ENCODE measurements at regions not wholly inside any gene's neighbourhood (a gene's known extent, or its start where the extent isn't known, plus 50 kb on each side); places are given as distances from the start of the nearest gene placed in this dataset.
"Not testable (repeated sequence)": the region's sequence is repeated elsewhere in the genome, so short reads cannot be mapped to it uniquely, and the experiment has no call there.

- H3K36me3 Mint-ChIP-seq = no peaks in the 10 kb centered on the region
- Histone ChIP-seq H3K36me3 (ENCODE audit: insufficient read depth, low read length) (no peaks in the 10 kb centered on the region), H3K4me1 (ENCODE audit: insufficient read depth, low read length) (no peaks in the 10 kb centered on the region), H3K4me3 (ENCODE audit: low read length) (no peak overlapping the region), H3K9me3 (ENCODE audit: low read length) (no peaks in the 10 kb centered on the region), H3K27me3 (ENCODE audit: insufficient read depth, low read length, poor library complexity, severe bottlenecking) (no peaks in the 10 kb centered on the region), H3K27ac (ENCODE audit: low read depth, low read length) (no peak overlapping the region)
- H3K27ac Mint-ChIP-seq = no peak overlapping the region
- H3K9me3 Mint-ChIP-seq = peaks cover 3 to 33% (median 9%) of the 10 kb centered on the region in 5 donors
- DNase-seq = no peak
- no peaks in the 10 kb centered on the region for H3K4me1 Mint-ChIP-seq
- ChIA-PET CTCF (no interaction called here), POLR2A (no interaction called here)
- no peak overlapping the region for H3K4me3 Mint-ChIP-seq
- no peaks in the 10 kb centered on the region for H3K27me3 Mint-ChIP-seq
Measured at GRCh38 chr7:125431349-125431748, 501.7 kb upstream of the POT1 start.

GRCh38 chr7:125430013-125430412 lies 500.4 kb upstream of the POT1 start:
- Histone ChIP-seq H3K27ac (ENCODE audit: low read depth, low read length) (no peak overlapping the region), H3K4me3 (ENCODE audit: low read length) (no peak overlapping the region), H3K9me3 (ENCODE audit: low read length) (no peaks in the 10 kb centered on the region), H3K27me3 (ENCODE audit: insufficient read depth, low read length, poor library complexity, severe bottlenecking) (no peaks in the 10 kb centered on the region), H3K4me1 (ENCODE audit: insufficient read depth, low read length) (no peaks in the 10 kb centered on the region), H3K36me3 (ENCODE audit: insufficient read depth, low read length) (no peaks in the 10 kb centered on the region)
- Mint-ChIP-seq H3K27me3 (no peaks in the 10 kb centered on the region), H3K36me3 (no peaks in the 10 kb centered on the region), H3K4me1 (no peaks in the 10 kb centered on the region), H3K9me3 (peaks cover 7 to 24% (median 9%) of the 10 kb centered on the region in 5 donors), H3K4me3 (no peak overlapping the region), H3K27ac (no peak overlapping the region)
- no peak for DNase-seq
- POLR2A ChIA-PET = no interaction called here
- CTCF ChIA-PET = interaction anchor here (0.6 kb wide), 1 partner anchor 20 kb away, joined by 3 read pairs; no protein-coding TSS in a partner anchor

DNA sequence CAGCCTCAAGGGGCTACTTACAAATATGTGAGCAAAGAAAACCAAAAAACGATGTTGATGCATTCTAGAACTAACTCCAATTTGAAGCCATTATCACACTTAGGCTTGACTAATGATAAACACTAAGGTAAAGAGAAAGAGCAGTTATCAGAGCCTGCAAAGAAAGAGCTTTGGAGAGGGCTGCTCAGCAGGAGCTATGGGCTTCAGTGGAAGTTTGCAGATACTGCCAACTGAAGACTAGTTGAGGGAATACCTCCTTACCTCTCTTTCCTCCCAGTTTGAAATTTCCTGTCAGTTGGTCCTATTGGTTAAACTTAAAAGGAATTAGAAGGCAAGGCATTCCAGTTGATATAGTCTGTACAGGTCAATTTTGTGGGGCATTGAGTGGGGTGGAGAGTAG lies 498.1 kb upstream of the POT1 start:
- H3K4me3 ChIP-seq (ENCODE audit: low read length) = no peak overlapping the region
- H3K4me1 ChIP-seq (ENCODE audit: insufficient read depth, low read length) = no peaks in the 10 kb centered on the region
- H3K27me3 Mint-ChIP-seq = no peaks in the 10 kb centered on the region
- POLR2A ChIA-PET = no interaction called here
- H3K4me1 Mint-ChIP-seq = no peaks in the 10 kb centered on the region
- H3K36me3 ChIP-seq (ENCODE audit: insufficient read depth, low read length) = no peaks in the 10 kb centered on the region
- H3K9me3 Mint-ChIP-seq = peaks cover 6 to 22% (median 9%) of the 10 kb centered on the region in 5 donors
- no peak for DNase-seq
- no peak overlapping the region for H3K27ac ChIP-seq (ENCODE audit: low read depth, low read length)
- no peaks in the 10 kb centered on the region for H3K9me3 ChIP-seq (ENCODE audit: low read length)
- H3K36me3 Mint-ChIP-seq = no peaks in the 10 kb centered on the region
- H3K27ac Mint-ChIP-seq = no peak overlapping the region
- H3K4me3 Mint-ChIP-seq = no peak overlapping the region
- CTCF ChIA-PET = no interaction called here
- H3K27me3 ChIP-seq (ENCODE audit: insufficient read depth, low read length, poor library complexity, severe bottlenecking) = no peaks in the 10 kb centered on the region

- Mint-ChIP-seq H3K4me3 (no peak overlapping the region), H3K9me3 (peaks cover 8 to 20% (median 8%) of the 10 kb centered on the region in 5 donors), H3K36me3 (no peaks in the 10 kb centered on the region), H3K27ac (no peak overlapping the region), H3K4me1 (no peaks in the 10 kb centered on the region), H3K27me3 (no peaks in the 10 kb centered on the region)
- ChIA-PET POLR2A (no interaction called here), CTCF (no interaction called here)
- Histone ChIP-seq H3K27me3 (ENCODE audit: insufficient read depth, low read length, poor library complexity, severe bottlenecking) (no peaks in the 10 kb centered on the region), H3K4me3 (ENCODE audit: low read length) (no peak overlapping the region), H3K9me3 (ENCODE audit: low read length) (no peaks in the 10 kb centered on the region), H3K27ac (ENCODE audit: low read depth, low read length) (no peak overlapping the region), H3K4me1 (ENCODE audit: insufficient read depth, low read length) (no peaks in the 10 kb centered on the region), H3K36me3 (ENCODE audit: insufficient read depth, low read length) (no peaks in the 10 kb centered on the region)
- no peak for DNase-seq
Measured at GRCh38 chr7:125425506-125425905, 495.9 kb upstream of the POT1 start.

DNA sequence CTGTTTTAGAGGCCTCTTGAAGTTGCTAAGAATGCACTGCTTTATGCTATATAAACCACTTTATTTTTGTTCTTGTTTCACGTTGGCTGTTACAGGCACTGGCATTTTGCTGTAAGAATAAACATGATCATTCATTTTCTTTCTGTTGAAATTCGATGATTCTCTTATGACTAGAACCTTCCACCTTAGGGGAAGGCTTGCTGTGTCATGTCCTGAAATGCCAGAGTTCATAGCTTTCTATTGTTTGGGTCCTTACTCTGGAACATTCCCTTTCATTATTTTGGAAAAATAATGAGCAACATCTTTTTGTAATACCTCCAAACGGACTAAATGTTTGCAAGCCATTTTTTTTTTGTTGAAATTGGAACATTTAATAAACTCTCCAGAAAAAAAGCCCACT lies 495.1 kb upstream of the POT1 start:
- H3K27ac Mint-ChIP-seq = no peak overlapping the region
- POLR2A ChIA-PET = no interaction called here
- no peaks in the 10 kb centered on the region for H3K4me1 Mint-ChIP-seq
- H3K4me3 ChIP-seq (ENCODE audit: low read length) = no peak overlapping the region
- no peaks in the 10 kb centered on the region for H3K9me3 ChIP-seq (ENCODE audit: low read length)
- H3K4me1 ChIP-seq (ENCODE audit: insufficient read depth, low read length) = no peaks in the 10 kb centered on the region
- H3K9me3 Mint-ChIP-seq = peaks cover 8 to 25% (median 11%) of the 10 kb centered on the region in 5 donors
- H3K27me3 ChIP-seq (ENCODE audit: insufficient read depth, low read length, poor library complexity, severe bottlenecking) = no peaks in the 10 kb centered on the region
- no peak overlapping the region for H3K4me3 Mint-ChIP-seq
- no peak overlapping the region for H3K27ac ChIP-seq (ENCODE audit: low read depth, low read length)
- H3K36me3 Mint-ChIP-seq = no peaks in the 10 kb centered on the region
- no peaks in the 10 kb centered on the region for H3K36me3 ChIP-seq (ENCODE audit: insufficient read depth, low read length)
- H3K27me3 Mint-ChIP-seq = no peaks in the 10 kb centered on the region
- DNase-seq = no peak
- CTCF ChIA-PET = no interaction called here

GRCh38 chr7:125423458-125424155 lies 494.0 kb upstream of the POT1 start:
- POLR2A ChIA-PET = no interaction called here
- H3K27me3 Mint-ChIP-seq = no peaks in the 10 kb centered on the region

GRCh38 chr7:125421407-125421806 lies 491.8 kb upstream of the POT1 start:
- H3K36me3 ChIP-seq (ENCODE audit: insufficient read depth, low read length); H3K27me3 ChIP-seq (ENCODE audit: insufficient read depth, low read length, poor library complexity, severe bottlenecking); POLR2A ChIA-PET; CTCF ChIA-PET; H3K4me1 ChIP-seq (ENCODE audit: insufficient read depth, low read length); H3K4me3 ChIP-seq (ENCODE audit: low read length); DNase-seq; H3K4me3 Mint-ChIP-seq; H3K27ac ChIP-seq (ENCODE audit: low read depth, low read length); H3K9me3 ChIP-seq (ENCODE audit: low read length); H3K4me1 Mint-ChIP-seq; H3K36me3 Mint-ChIP-seq; H3K27ac Mint-ChIP-seq; H3K27me3 Mint-ChIP-seq: not testable (repeated sequence)
- H3K9me3 Mint-ChIP-seq = peaks cover 11 to 34% (median 15%) of the 10 kb centered on the region in 5 donors

More at GRCh38 chr7:125423458-125424155, 494.0 kb upstream of the POT1 start:
- Mint-ChIP-seq H3K4me3 (no peak overlapping the region), H3K9me3 (peaks cover 9 to 20% (median 17%) of the 10 kb centered on the region in 5 donors), H3K27ac (no peak overlapping the region), H3K4me1 (no peaks in the 10 kb centered on the region), H3K36me3 (no peaks in the 10 kb centered on the region)
- H3K4me3 ChIP-seq (ENCODE audit: low read length) = no peak overlapping the region
- CTCF ChIA-PET = no interaction called here
- no peaks in the 10 kb centered on the region for H3K36me3 ChIP-seq (ENCODE audit: insufficient read depth, low read length)
- H3K4me1 ChIP-seq (ENCODE audit: insufficient read depth, low read length) = no peaks in the 10 kb centered on the region
- H3K27me3 ChIP-seq (ENCODE audit: insufficient read depth, low read length, poor library complexity, severe bottlenecking) = no peaks in the 10 kb centered on the region
- H3K27ac ChIP-seq (ENCODE audit: low read depth, low read length) = no peak overlapping the region
- no peaks in the 10 kb centered on the region for H3K9me3 ChIP-seq (ENCODE audit: low read length)
- no peak for DNase-seq

DNA sequence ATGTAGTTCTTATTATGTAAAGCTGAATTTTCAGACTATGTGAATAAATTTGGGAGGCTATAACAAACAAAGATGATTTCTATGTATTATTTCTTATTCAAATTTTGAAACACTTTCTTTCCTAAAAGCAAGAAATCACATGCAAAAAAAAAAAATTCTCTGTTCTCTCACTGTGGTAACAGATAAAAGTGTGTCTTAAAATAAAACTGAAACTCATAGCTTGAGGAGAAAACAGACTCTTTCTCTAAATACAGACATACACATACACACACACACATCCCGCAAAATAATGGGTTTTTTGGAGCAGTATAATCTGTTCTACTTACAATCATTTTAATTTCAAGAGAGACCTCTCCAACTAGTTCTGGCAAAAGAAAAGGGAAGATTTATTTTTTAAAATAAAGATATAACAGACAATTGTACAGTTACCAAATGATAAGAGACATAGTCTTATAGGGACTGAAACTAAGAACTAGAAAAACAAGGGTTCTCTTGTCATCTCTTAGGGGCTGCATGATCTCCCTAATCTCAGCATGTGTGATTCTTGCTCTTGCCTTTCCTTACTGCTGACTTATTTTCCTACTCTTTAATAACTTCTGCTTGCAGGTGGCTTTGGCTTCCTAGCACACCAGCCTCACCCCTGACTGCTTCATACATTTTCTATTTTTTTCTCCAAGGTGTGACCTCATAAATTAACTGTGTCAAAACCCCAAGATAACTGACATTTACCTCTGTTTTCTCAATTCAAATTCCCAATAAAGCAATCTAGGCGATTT lies 483.5 kb upstream of the POT1 start:
- no peak overlapping the region for H3K27ac Mint-ChIP-seq
- CTCF ChIA-PET = no interaction called here

More for the DNA sequence above, 483.5 kb upstream of the POT1 start:
- POLR2A ChIA-PET = no interaction called here
- Mint-ChIP-seq H3K9me3 (peaks cover 8 to 25% (median 17%) of the 10 kb centered on the region in 5 donors), H3K27me3 (no peaks in the 10 kb centered on the region), H3K36me3 (no peaks in the 10 kb centered on the region), H3K4me3 (no peak overlapping the region), H3K4me1 (no peaks in the 10 kb centered on the region)
- Histone ChIP-seq H3K4me3 (ENCODE audit: low read length) (no peak overlapping the region), H3K27ac (ENCODE audit: low read depth, low read length) (no peak overlapping the region), H3K27me3 (ENCODE audit: insufficient read depth, low read length, poor library complexity, severe bottlenecking) (no peaks in the 10 kb centered on the region), H3K4me1 (ENCODE audit: insufficient read depth, low read length) (no peaks in the 10 kb centered on the region), H3K36me3 (ENCODE audit: insufficient read depth, low read length) (no peaks in the 10 kb centered on the region), H3K9me3 (ENCODE audit: low read length) (no peaks in the 10 kb centered on the region)
- DNase-seq = no peak
